Coronary artery (tissue), 2 donors: ENCODE measurements at regions not wholly inside any gene's neighbourhood (a gene's known extent, or its start where the extent isn't known, plus 50 kb on each side); places are given as distances from the start of the nearest gene placed in this dataset.
A peak's percentile ranks its signal among the peaks of the same experiment; 100 is the strongest.

Experiments
- DNase-seq: peaks from one replicate; pipeline ENCODE4 v3.0.0-alpha.2; 2017; ENCODE audit warnings: low spot score
- H3K27ac ChIP-seq, 2 donors: fragments of 200-600 bp; sonication (generic); one replicate each; pipeline ENCODE4 v1.5.1; 2016 to 2019
- H3K4me3 ChIP-seq: fragments of 200-600 bp; sonication (generic); 2 replicates; pipeline ENCODE4 v1.5.1; 2016; ENCODE audit warnings: mild to moderate bottlenecking, moderate library complexity
- TF ChIP-seq, protein P1 (sequence below): fragments of 200-600 bp; sonication (generic); IDR thresholded peaks from one replicate; pipeline ENCODE4 v1.5.1; 2019; ENCODE audit warnings: antibody characterized with exemption

DNA sequence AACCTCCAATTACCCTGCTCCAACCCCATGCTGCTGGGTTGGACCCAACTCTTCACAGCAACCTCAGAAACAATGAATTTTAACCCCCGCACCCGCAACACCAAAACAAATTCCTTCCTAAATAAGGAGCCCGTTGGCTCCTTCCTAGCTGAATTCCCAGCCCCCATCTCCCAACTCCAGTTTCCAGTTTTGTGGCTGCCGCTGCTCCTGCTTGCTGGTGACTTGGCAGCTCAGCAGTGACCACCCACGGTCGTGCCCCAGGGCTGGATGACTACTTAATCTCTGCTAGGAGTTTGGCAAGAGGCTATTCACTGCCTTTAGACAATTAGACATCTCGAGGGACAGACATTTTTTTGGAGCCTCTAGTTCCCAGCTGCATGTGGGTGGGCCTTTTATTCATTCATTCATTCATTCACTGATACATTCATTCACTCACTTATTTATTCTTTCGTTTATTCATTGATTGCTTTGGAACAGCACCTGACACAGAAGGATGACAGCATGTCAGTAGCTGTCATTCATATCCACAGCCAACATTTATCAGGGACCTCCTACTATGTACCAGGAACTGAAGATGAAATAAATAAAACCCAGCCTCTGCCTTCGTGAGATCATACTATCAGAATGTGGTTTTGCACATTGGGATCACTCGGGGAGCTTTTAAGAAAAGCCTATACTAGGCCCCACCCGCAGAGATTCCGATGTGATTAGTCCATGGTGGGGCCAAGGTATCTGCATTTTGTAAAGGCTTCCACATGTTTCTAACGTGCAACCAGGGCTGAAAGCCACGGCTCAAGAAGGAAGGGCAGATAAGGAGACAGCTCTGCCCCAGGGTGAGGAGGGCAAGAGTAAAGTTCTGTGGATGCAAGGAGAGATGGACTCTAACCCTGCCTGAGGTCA is 256.5 kb downstream of the SHQ1 start:
- no peak for DNase-seq
- Histone ChIP-seq H3K27ac (peak overlapping the region in 1 of 2 donors; percentile 20), H3K4me3 (no peak overlapping the region)
- TF ChIP-seq, protein P1, sequence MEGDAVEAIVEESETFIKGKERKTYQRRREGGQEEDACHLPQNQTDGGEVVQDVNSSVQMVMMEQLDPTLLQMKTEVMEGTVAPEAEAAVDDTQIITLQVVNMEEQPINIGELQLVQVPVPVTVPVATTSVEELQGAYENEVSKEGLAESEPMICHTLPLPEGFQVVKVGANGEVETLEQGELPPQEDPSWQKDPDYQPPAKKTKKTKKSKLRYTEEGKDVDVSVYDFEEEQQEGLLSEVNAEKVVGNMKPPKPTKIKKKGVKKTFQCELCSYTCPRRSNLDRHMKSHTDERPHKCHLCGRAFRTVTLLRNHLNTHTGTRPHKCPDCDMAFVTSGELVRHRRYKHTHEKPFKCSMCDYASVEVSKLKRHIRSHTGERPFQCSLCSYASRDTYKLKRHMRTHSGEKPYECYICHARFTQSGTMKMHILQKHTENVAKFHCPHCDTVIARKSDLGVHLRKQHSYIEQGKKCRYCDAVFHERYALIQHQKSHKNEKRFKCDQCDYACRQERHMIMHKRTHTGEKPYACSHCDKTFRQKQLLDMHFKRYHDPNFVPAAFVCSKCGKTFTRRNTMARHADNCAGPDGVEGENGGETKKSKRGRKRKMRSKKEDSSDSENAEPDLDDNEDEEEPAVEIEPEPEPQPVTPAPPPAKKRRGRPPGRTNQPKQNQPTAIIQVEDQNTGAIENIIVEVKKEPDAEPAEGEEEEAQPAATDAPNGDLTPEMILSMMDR, result no peak

DNA sequence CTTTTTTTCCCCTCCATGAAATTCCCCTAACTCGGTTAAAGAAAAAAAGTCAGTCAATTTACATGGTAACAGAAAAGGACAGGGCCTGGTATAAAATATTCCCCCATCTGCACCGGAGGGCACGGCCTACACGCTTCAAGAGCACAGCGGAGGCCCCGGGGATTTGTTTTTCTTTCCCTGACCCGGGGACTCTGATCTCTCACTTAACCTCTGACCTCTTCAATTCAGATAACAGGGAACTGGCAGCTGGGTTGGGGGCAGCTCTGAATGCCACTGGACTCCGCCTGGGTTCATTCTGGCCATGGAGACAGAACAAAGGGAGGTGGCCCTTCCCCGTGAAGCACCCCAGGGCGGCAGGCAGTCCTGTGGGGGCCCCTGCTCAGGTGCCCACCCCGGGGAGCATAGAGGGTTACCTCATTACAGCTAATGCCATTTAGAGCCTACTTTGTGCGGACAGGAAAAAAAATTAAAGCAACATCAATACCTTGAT is 257.5 kb downstream of the SHQ1 start:
- Histone ChIP-seq H3K27ac (peak overlapping the region in 1 of 2 donors; percentile 20), H3K4me3 (no peak overlapping the region)
- no peak for DNase-seq
- TF ChIP-seq, protein P1, result no peak

DNA sequence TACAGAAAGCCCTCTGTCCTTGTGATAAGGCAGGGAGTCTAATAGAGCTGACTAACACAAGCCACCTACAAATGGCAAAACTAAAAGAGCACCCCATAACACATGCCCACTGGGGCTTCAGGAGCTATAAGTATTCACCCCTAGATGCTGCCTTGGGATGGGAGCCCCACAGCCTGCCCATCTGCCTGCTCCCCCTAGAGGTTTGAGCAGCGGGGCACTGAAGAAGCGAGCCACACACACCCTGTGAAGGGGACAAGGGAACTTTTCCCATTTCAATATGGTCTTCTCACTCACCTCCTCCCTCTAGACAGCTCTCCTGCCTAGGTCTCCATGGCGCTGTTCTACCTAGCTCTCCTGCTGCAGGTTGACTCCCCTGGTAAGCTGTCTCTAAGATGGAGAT is 261.0 kb downstream of the SHQ1 start:
- TF ChIP-seq, protein P1, result no peak
- DNase-seq, result no peak
- H3K27ac ChIP-seq, result no peak overlapping the region
- no peak overlapping the region for H3K4me3 ChIP-seq

DNA sequence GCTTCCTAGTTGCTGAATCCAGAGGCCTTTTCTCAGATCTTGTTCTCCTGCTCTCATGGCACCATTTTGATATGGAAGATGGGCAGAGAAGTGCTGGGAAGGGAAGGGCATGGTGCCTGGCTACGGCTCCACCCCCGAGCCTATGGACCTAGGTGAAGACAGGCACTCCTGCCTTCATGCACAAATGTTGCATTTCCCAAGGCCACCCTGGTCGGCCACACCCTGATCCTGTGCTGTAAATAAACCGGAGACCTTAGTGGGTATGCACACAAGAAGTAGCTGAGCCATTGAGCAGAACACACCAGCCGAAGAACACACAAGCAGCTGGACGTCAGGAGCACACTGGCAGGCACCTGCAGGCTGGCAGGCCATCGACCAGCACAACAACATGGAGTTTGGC is 261.6 kb downstream of the SHQ1 start:
- no peak for DNase-seq
- no peak overlapping the region for H3K27ac ChIP-seq
- H3K4me3 ChIP-seq, result no peak overlapping the region
- TF ChIP-seq, protein P1, result no peak

DNA sequence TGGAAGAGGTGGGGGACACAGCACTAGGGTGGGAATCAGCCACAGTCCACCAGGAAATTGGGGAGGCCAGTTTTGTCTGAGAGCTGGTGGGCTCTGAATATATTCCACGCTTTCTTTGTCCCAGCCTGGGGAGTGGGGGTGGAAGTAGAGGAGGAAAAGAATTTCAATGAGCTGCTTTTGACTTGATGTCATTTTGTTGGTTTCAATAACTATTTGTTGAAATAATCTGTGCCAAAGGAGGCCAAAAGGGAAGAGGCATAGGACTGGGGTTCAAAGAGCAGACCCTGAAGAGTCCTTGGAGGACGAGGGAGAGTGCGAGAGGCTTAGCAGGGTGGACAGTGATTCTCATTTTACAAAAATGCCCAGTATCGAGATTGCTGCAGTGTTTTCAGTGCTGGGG is 262.3 kb downstream of the SHQ1 start:
- Histone ChIP-seq H3K4me3 (no peak overlapping the region), H3K27ac (no peak overlapping the region)
- TF ChIP-seq, protein P1, result no peak
- no peak for DNase-seq

GRCh38 chr3:72584262-72584661 is 264.0 kb downstream of the SHQ1 start:
- DNase-seq, result no peak
- TF ChIP-seq, protein P1, result no peak

GRCh38 chr3:72582963-72583362 is 265.3 kb downstream of the SHQ1 start:
- TF ChIP-seq, protein P1, result no peak
- no peak overlapping the region for H3K4me3 ChIP-seq
- no peak for DNase-seq
- H3K27ac ChIP-seq, result no peak overlapping the region

More at GRCh38 chr3:72584262-72584661, 264.0 kb downstream of the SHQ1 start:
- Histone ChIP-seq H3K4me3 (no peak overlapping the region), H3K27ac (no peak overlapping the region)
